K562 (cell line): ENCODE measurements at regions not wholly inside any gene's neighbourhood (a gene's known extent, or its start where the extent isn't known, plus 50 kb on each side); places are given as distances from the start of the nearest gene placed in this dataset.

Source experiments
- ATAC-seq: fragments of 200-7000 bp; cut with Tn5 transposase; 3 replicates; pipeline ENCODE4 v1.9.1; 2020; ENCODE audit warnings: moderate library complexity
- BruUV-seq: library from RNA; stranded (reverse); fragments of 400-500 nt; replicated peaks from 2 replicates; lab custom pipeline; 2021; lab: Mats Ljungman, UMichigan
- CTCF ChIA-PET: fragments of 300-600 bp; formaldehyde crosslinking; extraction: SDS; loops from one replicate; lab custom pipeline; 2021; ENCODE audit warnings: low intra/inter-chr PET ratio; lab: Yijun Ruan, JAX
- POLR2A ChIA-PET: fragments of 300-600, 350-650 bp; sonication (Branson Sonifier 250); formaldehyde crosslinking; extraction: SDS; loops from one replicate; lab custom pipeline; 2021; ENCODE audit warnings: antibody characterized with exemption, inconsistent platforms; lab: Yijun Ruan, JAX
- DNase-seq, 4 experiments: peaks; one replicate each; pipeline versions ENCODE4 v3.0.0 to v3.0.0-alpha.2; 2011 to 2018; ENCODE audit warnings: low spot score in 3 of 4, mixed read lengths in 3 of 4; ENCODE audit errors: extremely low read depth in 1 of 4
- FAIRE-seq: peaks from 2 replicates; lab custom pipeline; 2011; peaks lifted over from hg19 to GRCh38; lab: Jason Lieb, UNC
- H2AFZ ChIP-seq: 2 replicates; pipeline ENCODE4 v1.6.0; 2011; ENCODE audit warnings: low read depth, low read length, control low read depth, inconsistent platforms
- H3K27ac ChIP-seq: fragments of 200-600 bp; 3 replicates; pipeline ENCODE4 v1.8.0; 2011; ENCODE audit warnings: low read depth, mild to moderate bottlenecking, control low read depth, inconsistent platforms, low read length, moderate library complexity, mixed read lengths; ENCODE audit errors: extremely low read depth
- H3K27me3 ChIP-seq, 2 experiments: fragments of 300-600 bp in 1 of 2; 2 replicates in 1 of 2; 3 replicates in 1 of 2; pipeline versions ENCODE4 v1.6.0 to v1.8.0; 2011; ENCODE audit warnings: inconsistent platforms in 2 of 2, low read length in 2 of 2, mild to moderate bottlenecking in 1 of 2, mixed read lengths in 1 of 2, moderate library complexity in 1 of 2; ENCODE audit not compliant: control insufficient read depth in 2 of 2, insufficient read depth in 2 of 2
- H3K36me3 ChIP-seq: fragments of 300-600 bp; 3 replicates; pipeline ENCODE4 v1.8.0; 2011; ENCODE audit warnings: mild to moderate bottlenecking, low read length, inconsistent platforms; ENCODE audit not compliant: control insufficient read depth, insufficient read depth
- H3K4me1 ChIP-seq, 2 experiments: fragments of 200-600 bp in 1 of 2; replicated peaks in 1 of 2; 2 replicates in 1 of 2; 3 replicates in 1 of 2; pipeline versions ENCODE4 v1.5.1 to v1.8.0; 2011; ENCODE audit warnings: inconsistent platforms in 2 of 2, low read length in 2 of 2, mild to moderate bottlenecking in 1 of 2, mixed read lengths in 1 of 2, moderate library complexity in 1 of 2; ENCODE audit not compliant: control insufficient read depth in 2 of 2, insufficient read depth in 2 of 2
- H3K4me2 ChIP-seq: 2 replicates; pipeline ENCODE4 v1.6.1; 2011; ENCODE audit warnings: low read length, control low read depth, inconsistent platforms, mixed read lengths; ENCODE audit not compliant: insufficient read depth
- H3K4me3 ChIP-seq: fragments of 200-600 bp; sonication (generic), shearing (Covaris generic); 2 replicates; pipeline ENCODE4 v1.5.1; 2016; ENCODE audit warnings: control low read depth, inconsistent platforms
- H3K79me2 ChIP-seq: fragments of 200-600 bp; 3 replicates; pipeline ENCODE4 v1.8.0; 2011; ENCODE audit warnings: low read length, inconsistent platforms; ENCODE audit not compliant: control insufficient read depth, insufficient read depth
- H3K9ac ChIP-seq, 2 experiments: 2 replicates each; pipeline versions ENCODE4 v1.6.0 to v1.6.1; 2011; ENCODE audit warnings: low read depth in 2 of 2, low read length in 2 of 2, control low read depth in 1 of 2, inconsistent platforms in 1 of 2, mild to moderate bottlenecking in 1 of 2, mixed read lengths in 1 of 2; ENCODE audit not compliant: insufficient read depth in 1 of 2
- H3K9me1 ChIP-seq: one replicate; pipeline ENCODE4 v1.6.0; 2011; ENCODE audit warnings: inconsistent platforms, mild to moderate bottlenecking, low read length, moderate library complexity; ENCODE audit not compliant: control insufficient read depth, insufficient read depth
- H3K9me3 ChIP-seq: replicated peaks from 2 replicates; pipeline ENCODE4 v1.5.1; 2011; ENCODE audit warnings: low read depth, low read length, inconsistent platforms; ENCODE audit not compliant: control insufficient read depth, insufficient read depth
- H4K20me1 ChIP-seq: replicated peaks from 2 replicates; pipeline ENCODE4 v1.6.1; 2011; ENCODE audit warnings: low read length, inconsistent platforms, mixed read lengths; ENCODE audit not compliant: control insufficient read depth, insufficient read depth
- ADNP ChIP-seq: fragments of 200-800 bp; sonication (Bioruptor generic); IDR thresholded peaks from 2 replicates; pipeline ENCODE4 v1.6.1; 2016; ENCODE audit warnings: missing genetic modification characterization, missing compliant biosample characterization
- BCOR ChIP-seq: fragments of 450-650 bp; IDR thresholded peaks from 2 replicates; pipeline ENCODE4 v1.6.1; 2016
- CREBBP ChIP-seq: IDR thresholded peaks from one replicate; pipeline ENCODE4 v1.6.1; 2012; ENCODE audit warnings: low read depth, mild to moderate bottlenecking, control low read depth, inconsistent platforms, low read length
- FOXK1 ChIP-seq: sonication (generic); formaldehyde crosslinking; IDR thresholded peaks from 2 replicates; pipeline ENCODE4 v1.8.0; 2022; ENCODE audit warnings: missing genetic modification reagents, mild to moderate bottlenecking, borderline replicate concordance
- GTF2E2 ChIP-seq: fragments of 200-800 bp; sonication (Bioruptor generic); IDR thresholded peaks from 2 replicates; pipeline ENCODE4 v1.6.1; 2016; ENCODE audit warnings: missing genetic modification characterization, missing compliant biosample characterization
- MAFG ChIP-seq: fragments of 450-650 bp; conservative IDR thresholded peaks from 2 replicates; pipeline ENCODE4 v1.6.1; 2016; ENCODE audit warnings: missing genetic modification characterization, missing compliant biosample characterization
- MEF2D ChIP-seq: conservative IDR thresholded peaks from 2 replicates; pipeline ENCODE4 v1.6.1; 2016; ENCODE audit warnings: low read depth, missing genetic modification characterization, missing compliant biosample characterization
- SAP30 ChIP-seq: fragments of 200-600 bp; sonication (generic); IDR thresholded peaks from 2 replicates; pipeline ENCODE4 v1.6.1; 2012; ENCODE audit warnings: borderline replicate concordance, low read depth, mild to moderate bottlenecking, moderate library complexity, low read length, control low read depth, inconsistent platforms; ENCODE audit not compliant: insufficient read depth, poor library complexity, severe bottlenecking
- SMAD2 ChIP-seq: fragments of 150-350 bp; IDR thresholded peaks from 2 replicates; pipeline ENCODE4 v1.6.1; 2014; ENCODE audit warnings: low read depth, mild to moderate bottlenecking, low read length
- WGBS: fragments of 100-300 bp; shearing (Covaris generic); methylation state at CpG from one replicate; pipeline ENCODE4 v1.1.6; 2016; ENCODE audit warnings: low coverage, mixed read lengths; ENCODE audit not compliant: insufficient coverage; ENCODE audit errors: missing lambda C conversion rate; 5-methylcytosine and 5-hydroxymethylcytosine counted together
- in situ Hi-C: fragments of 300-500 bp; cut with MboI; formaldehyde crosslinking; loops from 4 replicates; pipeline ENCODE4 v1.15.0; 2018; ENCODE audit warnings: inconsistent platforms, mixed read lengths
- intact Hi-C: fragments of 100-400 bp; cut with micrococcal nuclease; formaldehyde crosslinking; loops from 2 replicates; pipeline ENCODE4 v1.14.2; 2022
- TF ChIP-seq, protein P1 (sequence below): sonication (generic); formaldehyde crosslinking; IDR thresholded peaks from 2 replicates; pipeline ENCODE4 v1.8.0; 2022; ENCODE audit warnings: mild to moderate bottlenecking, missing genetic modification reagents
- TF ChIP-seq, protein P2 (sequence below): sonication (generic); formaldehyde crosslinking; IDR thresholded peaks from 2 replicates; pipeline ENCODE4 v1.8.1; 2023; ENCODE audit warnings: mild to moderate bottlenecking, missing genetic modification reagents
- TF ChIP-seq, protein P3 (sequence below): sonication (generic); IDR thresholded peaks from 2 replicates; pipeline ENCODE4 v1.6.1; 2016
- TF ChIP-seq, protein P4 (sequence below): sonication (generic); formaldehyde crosslinking; IDR thresholded peaks from 2 replicates; pipeline ENCODE4 v1.8.0; 2022; ENCODE audit warnings: mild to moderate bottlenecking, low read depth, missing genetic modification reagents

DNA sequence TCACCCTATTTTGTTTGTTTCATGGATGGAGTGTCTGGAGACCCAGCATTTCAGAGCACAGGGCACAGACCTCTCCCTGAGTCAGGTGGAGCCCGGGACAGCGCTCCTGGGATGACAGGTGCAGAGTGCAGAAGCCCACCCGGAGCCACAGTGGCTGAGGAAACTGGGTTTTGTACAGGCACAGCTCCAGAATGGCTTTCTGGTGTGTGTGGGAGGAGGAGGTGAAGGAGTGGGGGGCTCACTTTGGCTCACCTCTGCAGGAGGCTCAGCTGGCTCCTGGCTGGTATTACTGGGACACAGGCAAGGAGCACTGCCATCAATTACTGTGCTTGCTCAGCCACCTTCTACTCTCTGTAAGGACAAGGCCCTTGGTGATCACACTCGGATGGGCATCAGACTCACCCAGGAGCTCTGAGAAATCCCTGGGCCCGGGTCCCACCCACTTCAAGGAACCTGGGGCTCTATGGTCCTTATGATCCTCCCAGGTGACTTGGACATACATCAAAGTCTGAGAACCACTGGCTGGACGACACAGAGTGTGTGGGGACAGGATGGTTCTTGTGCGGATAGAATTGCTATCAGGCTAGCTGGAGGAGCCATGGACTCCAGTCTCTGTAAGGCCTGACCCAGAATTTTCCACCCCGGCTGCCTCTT, 221.1 kb upstream of the ZNF32 start:
- WGBS, result under 1% methylated on average over 8 of the region's 8 CpGs
- no peaks in the 10 kb centered on the region for H3K9me1 ChIP-seq
- intact Hi-C loops (no loop called here), in situ Hi-C loops (no loop called here)
- ChIA-PET POLR2A (interaction anchor here (0.7 kb wide), 1 partner anchor 151 kb away, joined by 3 read pairs; no protein-coding TSS in a partner anchor), CTCF (no interaction called here)
- no peak for FAIRE-seq
- H3K4me2 ChIP-seq, result no peak overlapping the region
- no peak for DNase-seq
- ATAC-seq, result no peak
- peaks cover 2 to 43% of the 10 kb centered on the region in 2 experiments; a peak in 2 of 5 replicates for H3K27me3 ChIP-seq
- H3K9me3 ChIP-seq, result no peaks in the 10 kb centered on the region
- no peaks in the 10 kb centered on the region; a peak in 1 of 5 replicates for H3K4me1 ChIP-seq
- TF ChIP-seq, protein P1, sequence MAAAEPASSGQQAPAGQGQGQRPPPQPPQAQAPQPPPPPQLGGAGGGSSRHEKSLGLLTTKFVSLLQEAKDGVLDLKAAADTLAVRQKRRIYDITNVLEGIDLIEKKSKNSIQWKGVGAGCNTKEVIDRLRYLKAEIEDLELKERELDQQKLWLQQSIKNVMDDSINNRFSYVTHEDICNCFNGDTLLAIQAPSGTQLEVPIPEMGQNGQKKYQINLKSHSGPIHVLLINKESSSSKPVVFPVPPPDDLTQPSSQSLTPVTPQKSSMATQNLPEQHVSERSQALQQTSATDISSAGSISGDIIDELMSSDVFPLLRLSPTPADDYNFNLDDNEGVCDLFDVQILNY (CRISPR knock-in tag), result no peak
- TF ChIP-seq CREBBP (no peak), MAFG (tag) (no peak), FOXK1 (CRISPR knock-in tag) (no peak), SAP30 (no peak), MEF2D (tag) (no peak), BCOR (no peak), GTF2E2 (tag) (no peak), ADNP (tag) (no peak), SMAD2 (no peak)
- TF ChIP-seq, protein P2, sequence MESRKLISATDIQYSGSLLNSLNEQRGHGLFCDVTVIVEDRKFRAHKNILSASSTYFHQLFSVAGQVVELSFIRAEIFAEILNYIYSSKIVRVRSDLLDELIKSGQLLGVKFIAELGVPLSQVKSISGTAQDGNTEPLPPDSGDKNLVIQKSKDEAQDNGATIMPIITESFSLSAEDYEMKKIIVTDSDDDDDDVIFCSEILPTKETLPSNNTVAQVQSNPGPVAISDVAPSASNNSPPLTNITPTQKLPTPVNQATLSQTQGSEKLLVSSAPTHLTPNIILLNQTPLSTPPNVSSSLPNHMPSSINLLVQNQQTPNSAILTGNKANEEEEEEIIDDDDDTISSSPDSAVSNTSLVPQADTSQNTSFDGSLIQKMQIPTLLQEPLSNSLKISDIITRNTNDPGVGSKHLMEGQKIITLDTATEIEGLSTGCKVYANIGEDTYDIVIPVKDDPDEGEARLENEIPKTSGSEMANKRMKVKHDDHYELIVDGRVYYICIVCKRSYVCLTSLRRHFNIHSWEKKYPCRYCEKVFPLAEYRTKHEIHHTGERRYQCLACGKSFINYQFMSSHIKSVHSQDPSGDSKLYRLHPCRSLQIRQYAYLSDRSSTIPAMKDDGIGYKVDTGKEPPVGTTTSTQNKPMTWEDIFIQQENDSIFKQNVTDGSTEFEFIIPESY (CRISPR knock-in tag), result no peak
- TF ChIP-seq, protein P3, sequence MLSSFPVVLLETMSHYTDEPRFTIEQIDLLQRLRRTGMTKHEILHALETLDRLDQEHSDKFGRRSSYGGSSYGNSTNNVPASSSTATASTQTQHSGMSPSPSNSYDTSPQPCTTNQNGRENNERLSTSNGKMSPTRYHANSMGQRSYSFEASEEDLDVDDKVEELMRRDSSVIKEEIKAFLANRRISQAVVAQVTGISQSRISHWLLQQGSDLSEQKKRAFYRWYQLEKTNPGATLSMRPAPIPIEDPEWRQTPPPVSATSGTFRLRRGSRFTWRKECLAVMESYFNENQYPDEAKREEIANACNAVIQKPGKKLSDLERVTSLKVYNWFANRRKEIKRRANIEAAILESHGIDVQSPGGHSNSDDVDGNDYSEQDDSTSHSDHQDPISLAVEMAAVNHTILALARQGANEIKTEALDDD, result no peak
- TF ChIP-seq, protein P4, sequence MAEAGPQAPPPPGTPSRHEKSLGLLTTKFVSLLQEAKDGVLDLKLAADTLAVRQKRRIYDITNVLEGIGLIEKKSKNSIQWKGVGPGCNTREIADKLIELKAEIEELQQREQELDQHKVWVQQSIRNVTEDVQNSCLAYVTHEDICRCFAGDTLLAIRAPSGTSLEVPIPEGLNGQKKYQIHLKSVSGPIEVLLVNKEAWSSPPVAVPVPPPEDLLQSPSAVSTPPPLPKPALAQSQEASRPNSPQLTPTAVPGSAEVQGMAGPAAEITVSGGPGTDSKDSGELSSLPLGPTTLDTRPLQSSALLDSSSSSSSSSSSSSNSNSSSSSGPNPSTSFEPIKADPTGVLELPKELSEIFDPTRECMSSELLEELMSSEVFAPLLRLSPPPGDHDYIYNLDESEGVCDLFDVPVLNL, result no peak
- no peak overlapping the region for H3K27ac ChIP-seq
- H3K36me3 ChIP-seq, result no peaks in the 10 kb centered on the region
- H3K4me3 ChIP-seq, result no peak overlapping the region
- H3K79me2 ChIP-seq, result no peaks in the 10 kb centered on the region
- BruUV-seq, result no TSS peak
- H4K20me1 ChIP-seq, result peaks cover 4% of the 10 kb centered on the region; the same call in 1 of the 2 replicates
- H2AFZ ChIP-seq, result no peak overlapping the region
- no peak overlapping the region; a peak in 1 of 4 replicates for H3K9ac ChIP-seq
